NT2/D1 (cell line): ENCODE measurements at regions not wholly inside any gene's neighbourhood (a gene's known extent, or its start where the extent isn't known, plus 50 kb on each side); places are given as distances from the start of the nearest gene placed in this dataset.

ENCODE experiments used
- DNase-seq: peaks from one replicate; pipeline ENCODE4 v3.0.0-alpha.2; 2011; ENCODE audit warnings: low read depth, low spot score
- H3K27me3 ChIP-seq: 2 replicates; pipeline ENCODE4 v1.6.0; 2011; ENCODE audit warnings: mild to moderate bottlenecking; ENCODE audit not compliant: insufficient read length, insufficient read depth
- H3K36me3 ChIP-seq: 2 replicates; pipeline ENCODE4 v1.6.1; 2011; ENCODE audit warnings: mild to moderate bottlenecking, low read length, mixed read lengths; ENCODE audit not compliant: insufficient read depth, insufficient read length
- H3K4me1 ChIP-seq: 2 replicates; pipeline ENCODE4 v1.5.1; 2011; ENCODE audit not compliant: insufficient read depth, insufficient read length
- H3K4me3 ChIP-seq: 2 replicates; pipeline ENCODE4 v1.5.1; 2011; ENCODE audit warnings: low read depth; ENCODE audit not compliant: insufficient read length
- H3K9ac ChIP-seq: 2 replicates; pipeline ENCODE4 v1.6.0; 2011; ENCODE audit warnings: low read depth; ENCODE audit not compliant: insufficient read length
- H3K9me3 ChIP-seq: 2 replicates; pipeline ENCODE4 v1.5.1; 2011; ENCODE audit warnings: mild to moderate bottlenecking, low read length; ENCODE audit not compliant: insufficient read depth
- SUZ12 ChIP-seq: IDR thresholded peaks from 2 replicates; pipeline ENCODE4 v1.6.1; 2011; ENCODE audit not compliant: insufficient read length, insufficient read depth; ENCODE audit errors: extremely low read depth
- YY1 ChIP-seq: IDR thresholded peaks from 2 replicates; pipeline ENCODE4 v1.6.1; 2011; ENCODE audit not compliant: insufficient read length, insufficient read depth
- ZNF274 ChIP-seq: IDR thresholded peaks from 2 replicates; pipeline ENCODE4 v1.6.1; 2011; ENCODE audit warnings: mild to moderate bottlenecking, low read depth, low read length

GRCh38 chr14:29045237-29045636 is 278.6 kb downstream of the FOXG1 start:
- Histone ChIP-seq H3K4me3 (no peak overlapping the region), H3K27me3 (no peaks in the 10 kb centered on the region), H3K9me3 (0 out of 2 replicates have a peak, but pooled peaks cover 4% of the 10 kb centered on the region), H3K36me3 (no peaks in the 10 kb centered on the region), H3K4me1 (no peaks in the 10 kb centered on the region), H3K9ac (no peak overlapping the region)
- DNase-seq = no peak
- TF ChIP-seq SUZ12 (no peak), ZNF274 (no peak), YY1 (no peak)

GRCh38 chr14:29054119-29054518 is 287.5 kb downstream of the FOXG1 start:
- Histone ChIP-seq H3K27me3 (no peaks in the 10 kb centered on the region), H3K4me3 (no peak overlapping the region), H3K36me3 (no peaks in the 10 kb centered on the region), H3K9me3 (0 out of 2 replicates have a peak, but pooled peaks cover 12% of the 10 kb centered on the region), H3K4me1 (no peaks in the 10 kb centered on the region), H3K9ac (no peak overlapping the region)
- no peak for DNase-seq
- no peak for TF ChIP-seq YY1
- no peak for TF ChIP-seq SUZ12
- TF ChIP-seq ZNF274 = no peak

GRCh38 chr14:29056041-29056566 is 289.5 kb downstream of the FOXG1 start:
- no peaks in the 10 kb centered on the region for H3K9me3 ChIP-seq

GRCh38 chr14:29061702-29062101 is 295.1 kb downstream of the FOXG1 start:
- Histone ChIP-seq H3K4me1 (no peaks in the 10 kb centered on the region), H3K27me3 (no peaks in the 10 kb centered on the region), H3K4me3 (no peak overlapping the region), H3K9ac (no peak overlapping the region), H3K9me3 (no peaks in the 10 kb centered on the region), H3K36me3 (no peaks in the 10 kb centered on the region)
- no peak for TF ChIP-seq YY1
- no peak for DNase-seq

More at GRCh38 chr14:29056041-29056566, 289.5 kb downstream of the FOXG1 start:
- Histone ChIP-seq H3K9ac (no peak overlapping the region), H3K4me3 (no peak overlapping the region), H3K4me1 (no peaks in the 10 kb centered on the region), H3K36me3 (no peaks in the 10 kb centered on the region), H3K27me3 (no peaks in the 10 kb centered on the region)
- TF ChIP-seq ZNF274 = no peak
- TF ChIP-seq SUZ12 = no peak
- TF ChIP-seq YY1 = no peak
- no peak for DNase-seq

- Histone ChIP-seq H3K4me3 (no peak overlapping the region), H3K36me3 (no peaks in the 10 kb centered on the region), H3K4me1 (no peaks in the 10 kb centered on the region), H3K9ac (no peak overlapping the region), H3K27me3 (no peaks in the 10 kb centered on the region), H3K9me3 (no peaks in the 10 kb centered on the region)
- DNase-seq = no peak
- TF ChIP-seq ZNF274 (no peak), YY1 (no peak), SUZ12 (no peak)
Measured at GRCh38 chr14:29062466-29062865, 295.9 kb downstream of the FOXG1 start.

GRCh38 chr14:29062976-29063375 is 296.4 kb downstream of the FOXG1 start:
- no peaks in the 10 kb centered on the region for H3K27me3 ChIP-seq
- DNase-seq = no peak
- no peaks in the 10 kb centered on the region for H3K9me3 ChIP-seq

GRCh38 chr14:29064305-29064900 is 297.8 kb downstream of the FOXG1 start:
- H3K4me1 ChIP-seq = no peaks in the 10 kb centered on the region
- DNase-seq = no peak
- H3K36me3 ChIP-seq = no peaks in the 10 kb centered on the region
- TF ChIP-seq YY1 (no peak), ZNF274 (no peak), SUZ12 (no peak)
- no peaks in the 10 kb centered on the region for H3K27me3 ChIP-seq
- H3K4me3 ChIP-seq = no peak overlapping the region
- no peaks in the 10 kb centered on the region for H3K9me3 ChIP-seq
- no peak overlapping the region for H3K9ac ChIP-seq

More at GRCh38 chr14:29062976-29063375, 296.4 kb downstream of the FOXG1 start:
- no peaks in the 10 kb centered on the region for H3K4me1 ChIP-seq
- no peak for TF ChIP-seq SUZ12
- TF ChIP-seq ZNF274 = no peak
- no peak for TF ChIP-seq YY1
- no peaks in the 10 kb centered on the region for H3K36me3 ChIP-seq
- no peak overlapping the region for H3K9ac ChIP-seq
- H3K4me3 ChIP-seq = no peak overlapping the region
